ENCODE measurements at regions not wholly inside any gene's neighbourhood (a gene's known extent, or its start where the extent isn't known, plus 50 kb on each side); places are given as distances from the start of the nearest gene placed in this dataset.
A peak's percentile ranks its signal among the peaks of the same experiment; 100 is the strongest.

- peaks cover 0 to 7% (median 2%) of the 10 kb centered on the region in 4 donors for H3K4me1 ChIP-seq
- no peaks in the 10 kb centered on the region for H3K36me3 ChIP-seq
- no peaks in the 10 kb centered on the region for H3K27me3 ChIP-seq
- no peaks in the 10 kb centered on the region for H3K9me3 ChIP-seq
- no peak for TF ChIP-seq CTCF (IDR thresholded peaks at IDR 0.05)
- DNase-seq, result peak in 1 of 2 donors; percentile 54
- intact Hi-C loops (cut with DNase I; ENCODE audit: low total_unique reads), result no loop called here
- no peak overlapping the region for H3K27ac ChIP-seq
- no peak overlapping the region for H3K4me3 ChIP-seq
Observed at GRCh38 chr15:69801144-69801543, 296.6 kb downstream of the TLE3 start.

GRCh38 chr15:69802432-69802831 is 295.3 kb downstream of the TLE3 start:
- peaks cover 0 to 11% (median 3%) of the 10 kb centered on the region in 4 donors for H3K4me1 ChIP-seq
- H3K4me3 ChIP-seq, result no peak overlapping the region
- no peak overlapping the region for H3K27ac ChIP-seq
- no peaks in the 10 kb centered on the region for H3K9me3 ChIP-seq
- DNase-seq, result peak in 1 of 2 donors; percentile 46
- no peaks in the 10 kb centered on the region for H3K27me3 ChIP-seq
- no peak for TF ChIP-seq CTCF (IDR thresholded peaks at IDR 0.05)
- intact Hi-C loops (cut with DNase I; ENCODE audit: low total_unique reads), result no loop called here
- H3K36me3 ChIP-seq, result no peaks in the 10 kb centered on the region

GRCh38 chr15:69804786-69805185 is 292.9 kb downstream of the TLE3 start:
- TF ChIP-seq CTCF (IDR thresholded peaks at IDR 0.05), result no peak
- intact Hi-C loops (cut with DNase I; ENCODE audit: low total_unique reads), result no loop called here
- no peaks in the 10 kb centered on the region for H3K36me3 ChIP-seq
- peaks cover 0 to 12% (median 4%) of the 10 kb centered on the region in 4 donors for H3K4me1 ChIP-seq
- H3K27ac ChIP-seq, result no peak overlapping the region
- H3K4me3 ChIP-seq, result no peak overlapping the region
- no peaks in the 10 kb centered on the region for H3K9me3 ChIP-seq
- no peak for DNase-seq
- no peaks in the 10 kb centered on the region for H3K27me3 ChIP-seq

GRCh38 chr15:69805248-69805953 is 292.3 kb downstream of the TLE3 start:
- no peak for DNase-seq
- Histone ChIP-seq H3K4me3 (no peak overlapping the region), H3K27ac (no peak overlapping the region), H3K9me3 (no peaks in the 10 kb centered on the region), H3K36me3 (no peaks in the 10 kb centered on the region), H3K4me1 (peaks cover 0 to 12% (median 4%) of the 10 kb centered on the region in 4 donors), H3K27me3 (no peaks in the 10 kb centered on the region)
- intact Hi-C loops (cut with DNase I; ENCODE audit: low total_unique reads), result no loop called here
- TF ChIP-seq CTCF (IDR thresholded peaks at IDR 0.05), result no peak

- H3K9me3 ChIP-seq, result no peaks in the 10 kb centered on the region
- H3K27me3 ChIP-seq, result no peaks in the 10 kb centered on the region
- TF ChIP-seq CTCF (IDR thresholded peaks at IDR 0.05), result no peak
- H3K27ac ChIP-seq, result no peak overlapping the region
- H3K4me1 ChIP-seq, result peaks cover 0 to 12% (median 4%) of the 10 kb centered on the region in 4 donors
- H3K36me3 ChIP-seq, result no peaks in the 10 kb centered on the region
- DNase-seq, result no peak
- no peak overlapping the region for H3K4me3 ChIP-seq
- intact Hi-C loops (cut with DNase I; ENCODE audit: low total_unique reads), result no loop called here
Observed at GRCh38 chr15:69806287-69806915, 291.3 kb downstream of the TLE3 start.
